CD14-positive monocyte (primary cell): ENCODE measurements at regions not wholly inside any gene's neighbourhood (a gene's known extent, or its start where the extent isn't known, plus 50 kb on each side); places are given as distances from the start of the nearest gene placed in this dataset.
"Not testable (repeated sequence)": the region's sequence is repeated elsewhere in the genome, so short reads cannot be mapped to it uniquely, and the experiment has no call there.

Experiments used
- DNase-seq, 3 donors: peaks; one replicate each; pipeline ENCODE4 v3.0.0-alpha.2; 2011 to 2022
- H2AFZ ChIP-seq: 2 replicates; pipeline ENCODE4 v1.6.0; 2012; ENCODE audit warnings: mild to moderate bottlenecking, low read depth, low read length, inconsistent platforms; ENCODE audit not compliant: insufficient read depth, poor library complexity, severe bottlenecking
- H3K27ac ChIP-seq, 2 donors: 1 replicate in 1 of 2; 2 replicates in 1 of 2; pipeline ENCODE4 v1.5.1; 2012 to 2013; ENCODE audit warnings: low read length in 2 of 2, control low read depth in 1 of 2, inconsistent platforms in 1 of 2, low read depth in 1 of 2, mild to moderate bottlenecking in 1 of 2
- H3K27me3 ChIP-seq, 2 donors: one replicate each; pipeline versions ENCODE4 v1.6.0 to v1.6.1; 2011 to 2013; ENCODE audit warnings: low read length in 2 of 2; ENCODE audit not compliant: control insufficient read depth in 2 of 2, insufficient read depth in 2 of 2
- H3K36me3 ChIP-seq, 2 donors: replicated peaks in 1 of 2; 1 replicate in 1 of 2; 2 replicates in 1 of 2; pipeline versions ENCODE4 v1.5.1 to v1.6.1; 2012 to 2013; ENCODE audit warnings: low read length in 2 of 2, control low read depth in 1 of 2, inconsistent platforms in 1 of 2, mild to moderate bottlenecking in 1 of 2; ENCODE audit not compliant: insufficient read depth in 2 of 2, control insufficient read depth in 1 of 2
- H3K4me1 ChIP-seq, 2 donors: 1 replicate in 1 of 2; 2 replicates in 1 of 2; pipeline versions ENCODE4 v1.5.1 to v1.6.1; 2012 to 2013; ENCODE audit warnings: low read length in 2 of 2, control low read depth in 1 of 2, inconsistent platforms in 1 of 2, mild to moderate bottlenecking in 1 of 2, moderate library complexity in 1 of 2; ENCODE audit not compliant: insufficient read depth in 2 of 2, control insufficient read depth in 1 of 2
- H3K4me2 ChIP-seq: replicated peaks from 2 replicates; pipeline ENCODE3; 2012; ENCODE audit warnings: low read length, moderate library complexity, mild to moderate bottlenecking; ENCODE audit not compliant: poor library complexity, severe bottlenecking; ENCODE audit errors: extremely low read depth
- H3K4me3 ChIP-seq, 3 experiments: fragments of 200-600 bp in 1 of 3; sonication (generic) in 1 of 3; replicated peaks in 1 of 3; 1 replicate in 2 of 3; 2 replicates in 1 of 3; pipeline ENCODE4 v1.5.1; 2011 to 2013; ENCODE audit warnings: low read length in 3 of 3, mild to moderate bottlenecking in 3 of 3, control low read depth in 2 of 3, low read depth in 2 of 3, inconsistent platforms in 1 of 3, moderate library complexity in 1 of 3
- H3K79me2 ChIP-seq: 2 replicates; pipeline ENCODE4 v1.6.0; 2012; ENCODE audit warnings: mild to moderate bottlenecking, control low read depth, inconsistent platforms, low read length, moderate library complexity; ENCODE audit not compliant: insufficient read depth
- H3K9ac ChIP-seq: 2 replicates; pipeline ENCODE4 v1.6.0; 2017; ENCODE audit warnings: low read length, mild to moderate bottlenecking; ENCODE audit not compliant: insufficient read depth, poor library complexity, severe bottlenecking
- H3K9me3 ChIP-seq, 2 donors: replicated peaks in 1 of 2; 1 replicate in 1 of 2; 2 replicates in 1 of 2; pipeline versions ENCODE4 v1.5.1 to v1.6.1; 2012 to 2013; ENCODE audit warnings: low read length in 2 of 2, control low read depth in 1 of 2; ENCODE audit not compliant: control insufficient read depth in 1 of 2, insufficient read depth in 1 of 2
- H4K20me1 ChIP-seq: 2 replicates; pipeline ENCODE4 v1.6.0; 2012; ENCODE audit warnings: mild to moderate bottlenecking, low read length, control low read depth, moderate library complexity; ENCODE audit not compliant: insufficient read depth
- H3K27ac Mint-ChIP-seq, 7 donors: one replicate each; pipeline ENCODE4 v1.8.0; 2020; ENCODE audit warnings: mild to moderate bottlenecking in 7 of 7, mixed read lengths in 7 of 7, moderate library complexity in 6 of 7, inconsistent platforms in 2 of 7
- H3K27me3 Mint-ChIP-seq, 3 donors: one replicate each; pipeline ENCODE4 v1.8.0; 2021 to 2022; ENCODE audit warnings: low read depth in 3 of 3, mild to moderate bottlenecking in 3 of 3, mixed read lengths in 3 of 3, moderate library complexity in 3 of 3, inconsistent platforms in 1 of 3
- H3K36me3 Mint-ChIP-seq, 2 donors: one replicate each; pipeline ENCODE4 v1.8.0; 2020; ENCODE audit warnings: mixed read lengths in 2 of 2, inconsistent platforms in 1 of 2, mild to moderate bottlenecking in 1 of 2
- H3K4me1 Mint-ChIP-seq: one replicate; pipeline ENCODE4 v1.8.0; 2020; ENCODE audit warnings: mild to moderate bottlenecking, mixed read lengths
- H3K4me3 Mint-ChIP-seq, 2 donors: one replicate each; pipeline ENCODE4 v1.8.0; 2020; ENCODE audit warnings: mild to moderate bottlenecking in 2 of 2, mixed read lengths in 2 of 2, moderate library complexity in 1 of 2
- H3K9me3 Mint-ChIP-seq, 7 donors: one replicate each; pipeline ENCODE4 v1.8.0; 2020 to 2022; ENCODE audit warnings: mixed read lengths in 7 of 7, mild to moderate bottlenecking in 6 of 7, moderate library complexity in 6 of 7, inconsistent platforms in 2 of 7
- WGBS: methylation state at CpG from one replicate; pipeline ENCODE4 v1.1.5; 2013; ENCODE audit warnings: missing lambda C conversion rate; ENCODE audit not compliant: insufficient coverage; 5-methylcytosine and 5-hydroxymethylcytosine counted together
- intact Hi-C, 2 donors: fragments of 100-400 bp; cut with micrococcal nuclease; formaldehyde crosslinking; loops; one replicate each; pipeline versions ENCODE4 v1.15.0 to v1.15.1; 2023
- TF ChIP-seq, protein P1 (sequence below): fragments of 200-600 bp; IDR thresholded peaks from one replicate; pipeline ENCODE4 v1.8.0; 2022; ENCODE audit warnings: antibody characterized with exemption, mild to moderate bottlenecking

GRCh38 chr12:28755027-28755426, 394.1 kb upstream of the FAR2 start:
- no peaks in the 10 kb centered on the region for H3K36me3 Mint-ChIP-seq
- intact Hi-C loops, result no loop called here
- no peak overlapping the region for H3K4me3 ChIP-seq

GRCh38 chr12:28759333-28759732, 389.7 kb upstream of the FAR2 start:
- Histone ChIP-seq H3K27me3 (no peaks in the 10 kb centered on the region), H2AFZ (no peak overlapping the region), H4K20me1 (no peaks in the 10 kb centered on the region), H3K4me2 (no peak overlapping the region), H3K4me3 (no peak overlapping the region), H3K79me2 (no peaks in the 10 kb centered on the region), H3K36me3 (no peaks in the 10 kb centered on the region), H3K27ac (no peak overlapping the region), H3K9me3 (peaks cover 7 to 12% of the 10 kb centered on the region in 2 donors), H3K9ac (no peak overlapping the region), H3K4me1 (no peaks in the 10 kb centered on the region)
- Mint-ChIP-seq H3K9me3 (peaks cover 10 to 19% (median 16%) of the 10 kb centered on the region in 7 donors), H3K27me3 (no peaks in the 10 kb centered on the region), H3K27ac (no peak overlapping the region), H3K36me3 (no peaks in the 10 kb centered on the region), H3K4me1 (peaks cover 2% of the 10 kb centered on the region), H3K4me3 (no peak overlapping the region)
- 82% methylated on average over 1 of the region's 1 CpG for WGBS
- intact Hi-C loops, result no loop called here
- TF ChIP-seq, protein P1, sequence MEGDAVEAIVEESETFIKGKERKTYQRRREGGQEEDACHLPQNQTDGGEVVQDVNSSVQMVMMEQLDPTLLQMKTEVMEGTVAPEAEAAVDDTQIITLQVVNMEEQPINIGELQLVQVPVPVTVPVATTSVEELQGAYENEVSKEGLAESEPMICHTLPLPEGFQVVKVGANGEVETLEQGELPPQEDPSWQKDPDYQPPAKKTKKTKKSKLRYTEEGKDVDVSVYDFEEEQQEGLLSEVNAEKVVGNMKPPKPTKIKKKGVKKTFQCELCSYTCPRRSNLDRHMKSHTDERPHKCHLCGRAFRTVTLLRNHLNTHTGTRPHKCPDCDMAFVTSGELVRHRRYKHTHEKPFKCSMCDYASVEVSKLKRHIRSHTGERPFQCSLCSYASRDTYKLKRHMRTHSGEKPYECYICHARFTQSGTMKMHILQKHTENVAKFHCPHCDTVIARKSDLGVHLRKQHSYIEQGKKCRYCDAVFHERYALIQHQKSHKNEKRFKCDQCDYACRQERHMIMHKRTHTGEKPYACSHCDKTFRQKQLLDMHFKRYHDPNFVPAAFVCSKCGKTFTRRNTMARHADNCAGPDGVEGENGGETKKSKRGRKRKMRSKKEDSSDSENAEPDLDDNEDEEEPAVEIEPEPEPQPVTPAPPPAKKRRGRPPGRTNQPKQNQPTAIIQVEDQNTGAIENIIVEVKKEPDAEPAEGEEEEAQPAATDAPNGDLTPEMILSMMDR, result no peak
- DNase-seq, result no peak

More at GRCh38 chr12:28755027-28755426, 394.1 kb upstream of the FAR2 start:
- Histone ChIP-seq H4K20me1 (no peaks in the 10 kb centered on the region), H3K27ac (no peak overlapping the region), H3K79me2 (no peaks in the 10 kb centered on the region), H3K9ac (no peak overlapping the region), H3K9me3 (peaks cover 9 to 12% of the 10 kb centered on the region in 2 donors), H3K4me1 (peaks cover 6 to 15% of the 10 kb centered on the region in 2 donors), H3K27me3 (no peaks in the 10 kb centered on the region), H3K4me2 (no peak overlapping the region), H3K36me3 (no peaks in the 10 kb centered on the region), H2AFZ (no peak overlapping the region)
- Mint-ChIP-seq H3K4me1 (peaks cover 16% of the 10 kb centered on the region), H3K27me3 (no peaks in the 10 kb centered on the region), H3K9me3 (peaks cover 9 to 24% (median 13%) of the 10 kb centered on the region in 7 donors), H3K4me3 (no peak overlapping the region), H3K27ac (no peak overlapping the region)
- 42% methylated on average over 1 of the region's 1 CpG for WGBS
- TF ChIP-seq, protein P1, result no peak
- DNase-seq, result no peak

DNA sequence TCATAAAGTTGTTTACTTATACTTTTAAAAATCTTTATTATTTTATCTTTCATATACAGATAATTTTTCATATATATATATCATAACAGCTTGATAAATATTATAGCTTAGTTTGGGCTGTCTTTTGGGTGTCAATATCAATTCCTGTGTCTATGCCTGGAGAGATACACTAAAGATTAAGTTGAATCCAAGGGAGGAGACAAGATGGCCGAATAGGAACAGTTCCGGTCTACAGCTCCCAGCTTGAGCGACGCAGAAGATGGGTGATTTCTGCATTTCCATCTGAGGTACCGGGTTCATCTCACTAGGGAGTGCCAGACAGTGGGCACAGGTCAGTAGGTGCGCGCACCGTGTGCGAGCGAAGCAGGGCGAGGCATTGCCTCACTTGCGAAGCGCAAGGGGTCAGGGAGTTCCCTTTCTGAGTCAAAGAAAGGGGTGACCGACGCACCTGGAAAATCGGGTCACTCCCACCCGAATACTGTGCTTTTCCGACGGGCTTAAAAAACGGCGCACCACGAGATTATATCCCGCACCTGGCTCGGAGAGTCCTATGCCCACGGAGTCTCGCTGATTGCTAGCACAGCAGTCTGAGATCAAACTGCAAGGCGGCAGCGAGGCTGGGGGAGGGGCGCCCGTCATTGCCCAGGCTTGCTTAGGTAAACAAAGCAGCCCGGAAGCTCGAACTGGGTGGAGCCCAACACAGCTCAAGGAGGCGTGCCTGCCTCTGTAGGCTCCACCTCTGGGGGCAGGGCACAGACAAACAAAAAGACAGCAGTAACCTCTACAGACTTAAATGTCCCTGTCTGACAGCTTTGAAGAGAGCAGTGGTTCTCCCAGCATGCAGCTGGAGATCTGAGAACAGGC, 388.8 kb upstream of the FAR2 start:
- intact Hi-C loops, DNase-seq, H3K4me3 Mint-ChIP-seq, H3K36me3 ChIP-seq, H3K79me2 ChIP-seq, H3K9me3 ChIP-seq, H3K4me1 Mint-ChIP-seq, H3K4me2 ChIP-seq, H3K27me3 ChIP-seq, H3K4me3 ChIP-seq, H2AFZ ChIP-seq, H3K4me1 ChIP-seq, H3K27me3 Mint-ChIP-seq, H4K20me1 ChIP-seq, H3K36me3 Mint-ChIP-seq, H3K9ac ChIP-seq, H3K27ac Mint-ChIP-seq, H3K27ac ChIP-seq: not testable (repeated sequence)
- H3K9me3 Mint-ChIP-seq, result peaks cover 6 to 17% (median 15%) of the 10 kb centered on the region in 7 donors
- 96% methylated on average over 15 of the region's 33 CpGs for WGBS
